ENCODE measurements at regions not wholly inside any gene's neighbourhood (a gene's known extent, or its start where the extent isn't known, plus 50 kb on each side); places are given as distances from the start of the nearest gene placed in this dataset.

- TF ChIP-seq CTCF (IDR thresholded peaks at IDR 0.05) = no peak
- TF ChIP-seq POLR2A (IDR thresholded peaks at IDR 0.05) = no peak
These were observed 603.9 kb downstream of the KCNJ2 start for GRCh38 chr17:70773258-70773657.
